ENCODE measurements at regions not wholly inside any gene's neighbourhood (a gene's known extent, or its start where the extent isn't known, plus 50 kb on each side); places are given as distances from the start of the nearest gene placed in this dataset.
"Not testable (repeated sequence)": the region's sequence is repeated elsewhere in the genome, so short reads cannot be mapped to it uniquely, and the experiment has no call there.

DNA sequence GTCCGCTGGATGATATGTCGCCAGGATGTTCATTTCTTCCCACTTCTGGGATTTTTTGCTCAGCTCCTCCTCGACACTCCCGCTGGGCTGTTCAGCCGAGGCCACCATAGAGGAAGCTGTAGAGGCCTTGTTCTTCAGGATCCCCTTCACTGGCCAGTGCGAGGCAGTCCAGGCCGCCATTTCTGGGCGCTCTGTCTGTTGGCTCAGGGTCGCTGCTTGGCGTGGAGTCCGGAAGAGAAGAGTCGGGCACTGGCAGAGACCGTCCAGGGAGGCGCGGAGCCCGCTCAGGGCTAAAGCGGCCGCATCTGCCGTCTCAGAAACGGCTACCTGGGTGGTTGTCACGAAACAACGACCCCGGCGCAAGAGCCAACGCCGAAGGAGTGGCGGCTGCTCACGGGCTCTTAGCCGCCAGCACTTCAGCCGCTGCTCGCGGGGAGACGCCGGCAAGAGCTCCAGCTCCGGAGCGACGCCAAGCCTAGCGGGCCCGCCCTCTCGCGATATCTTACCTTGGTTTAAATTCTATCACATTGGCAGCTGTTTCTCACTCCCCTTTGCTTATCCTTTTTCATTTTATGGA, 2395.9 kb upstream of the PCDH20 start:
- not testable (repeated sequence) for TF ChIP-seq EZH2 (optimal IDR thresholded peaks at IDR 0.05; ENCODE audit: low read depth, low read length)
- TF ChIP-seq, protein P1, sequence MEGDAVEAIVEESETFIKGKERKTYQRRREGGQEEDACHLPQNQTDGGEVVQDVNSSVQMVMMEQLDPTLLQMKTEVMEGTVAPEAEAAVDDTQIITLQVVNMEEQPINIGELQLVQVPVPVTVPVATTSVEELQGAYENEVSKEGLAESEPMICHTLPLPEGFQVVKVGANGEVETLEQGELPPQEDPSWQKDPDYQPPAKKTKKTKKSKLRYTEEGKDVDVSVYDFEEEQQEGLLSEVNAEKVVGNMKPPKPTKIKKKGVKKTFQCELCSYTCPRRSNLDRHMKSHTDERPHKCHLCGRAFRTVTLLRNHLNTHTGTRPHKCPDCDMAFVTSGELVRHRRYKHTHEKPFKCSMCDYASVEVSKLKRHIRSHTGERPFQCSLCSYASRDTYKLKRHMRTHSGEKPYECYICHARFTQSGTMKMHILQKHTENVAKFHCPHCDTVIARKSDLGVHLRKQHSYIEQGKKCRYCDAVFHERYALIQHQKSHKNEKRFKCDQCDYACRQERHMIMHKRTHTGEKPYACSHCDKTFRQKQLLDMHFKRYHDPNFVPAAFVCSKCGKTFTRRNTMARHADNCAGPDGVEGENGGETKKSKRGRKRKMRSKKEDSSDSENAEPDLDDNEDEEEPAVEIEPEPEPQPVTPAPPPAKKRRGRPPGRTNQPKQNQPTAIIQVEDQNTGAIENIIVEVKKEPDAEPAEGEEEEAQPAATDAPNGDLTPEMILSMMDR (IDR thresholded peaks at IDR 0.05; ENCODE audit: low read length), result not testable (repeated sequence)

Data from MM.1S (cell line).